Inferior parietal cortex (tissue), 1 donor: ENCODE measurements at regions not wholly inside any gene's neighbourhood (a gene's known extent, or its start where the extent isn't known, plus 50 kb on each side); places are given as distances from the start of the nearest gene placed in this dataset.
"Not testable (repeated sequence)": the region's sequence is repeated elsewhere in the genome, so short reads cannot be mapped to it uniquely, and the experiment has no call there.

Source experiments
- DNase-seq: peaks from one replicate; pipeline ENCODE4 v3.0.0-alpha.2; 2016; ENCODE audit errors: extremely low spot score

GRCh38 chr4:115484479-115484878, 371.1 kb upstream of the NDST4 start:
- no peak for DNase-seq

- no peak for DNase-seq
These were observed 357.3 kb upstream of the NDST4 start for GRCh38 chr4:115470763-115471162.

- DNase-seq, result not testable (repeated sequence)
These were observed 345.9 kb upstream of the NDST4 start for GRCh38 chr4:115459301-115459700.

- no peak for DNase-seq
These were observed 342.8 kb upstream of the NDST4 start for GRCh38 chr4:115456231-115456630.

- DNase-seq, result no peak
These were observed 340.8 kb upstream of the NDST4 start for GRCh38 chr4:115454228-115454627.

GRCh38 chr4:115453416-115453815, 340.0 kb upstream of the NDST4 start:
- DNase-seq, result no peak

- DNase-seq, result not testable (repeated sequence)
These were observed 338.8 kb upstream of the NDST4 start for GRCh38 chr4:115452229-115452628.

- DNase-seq, result no peak
These were observed 324.3 kb upstream of the NDST4 start for GRCh38 chr4:115437739-115438138.

GRCh38 chr4:115433491-115433890, 320.1 kb upstream of the NDST4 start:
- DNase-seq, result no peak

- no peak for DNase-seq
These were observed 316.6 kb upstream of the NDST4 start for GRCh38 chr4:115430024-115430423.

GRCh38 chr4:115428455-115428854, 315.0 kb upstream of the NDST4 start:
- DNase-seq, result no peak

GRCh38 chr4:115424852-115425251, 311.4 kb upstream of the NDST4 start:
- no peak for DNase-seq

GRCh38 chr4:115418635-115419396, 305.4 kb upstream of the NDST4 start:
- DNase-seq, result no peak

- no peak for DNase-seq
These were observed 282.6 kb upstream of the NDST4 start for GRCh38 chr4:115396034-115396433.

- DNase-seq, result no peak
These were observed 263.4 kb upstream of the NDST4 start for GRCh38 chr4:115376866-115377265.

GRCh38 chr4:115374621-115375020, 261.2 kb upstream of the NDST4 start:
- DNase-seq, result no peak

GRCh38 chr4:115370490-115370889, 257.1 kb upstream of the NDST4 start:
- no peak for DNase-seq

- no peak for DNase-seq
These were observed 256.6 kb upstream of the NDST4 start for GRCh38 chr4:115370012-115370411.

- no peak for DNase-seq
These were observed 253.0 kb upstream of the NDST4 start for GRCh38 chr4:115366390-115366789.

- no peak for DNase-seq
These were observed 251.8 kb upstream of the NDST4 start for GRCh38 chr4:115365185-115365584.

GRCh38 chr4:115361781-115362180, 248.4 kb upstream of the NDST4 start:
- DNase-seq, result no peak

GRCh38 chr4:115360431-115360830, 247.0 kb upstream of the NDST4 start:
- no peak for DNase-seq

- DNase-seq, result no peak
These were observed 244.4 kb upstream of the NDST4 start for GRCh38 chr4:115357776-115358175.

GRCh38 chr4:115356176-115356575, 242.8 kb upstream of the NDST4 start:
- no peak for DNase-seq
